GM12892 (cell line): ENCODE measurements at regions not wholly inside any gene's neighbourhood (a gene's known extent, or its start where the extent isn't known, plus 50 kb on each side); places are given as distances from the start of the nearest gene placed in this dataset.

Experiments used
- POLR2A ChIP-seq: IDR thresholded peaks from 2 replicates; pipeline ENCODE4 v1.6.1; 2011; ENCODE audit warnings: low read depth, low read length, control low read depth
- POLR2AphosphoS5 ChIP-seq: IDR thresholded peaks from 2 replicates; pipeline ENCODE4 v1.6.1; 2011; ENCODE audit warnings: low read depth, low read length, control low read depth

GRCh38 chr21:38734646-38735365 is 70.9 kb upstream of the ETS2 start:
- TF ChIP-seq POLR2AphosphoS5 = no peak
- no peak for TF ChIP-seq POLR2A
